HG03354 (cell line): ENCODE measurements at regions not wholly inside any gene's neighbourhood (a gene's known extent, or its start where the extent isn't known, plus 50 kb on each side); places are given as distances from the start of the nearest gene placed in this dataset.
A peak's percentile ranks its signal among the peaks of the same experiment; 100 is the strongest.

Source experiments
- ATAC-seq: cut with Tn5 transposase; IDR thresholded peaks from one replicate; pipeline ENCODE4 v1.9.1; 2021; ENCODE audit warnings: mild to moderate bottlenecking; ENCODE audit not compliant: unreplicated experiment, poor library complexity, severe bottlenecking

DNA sequence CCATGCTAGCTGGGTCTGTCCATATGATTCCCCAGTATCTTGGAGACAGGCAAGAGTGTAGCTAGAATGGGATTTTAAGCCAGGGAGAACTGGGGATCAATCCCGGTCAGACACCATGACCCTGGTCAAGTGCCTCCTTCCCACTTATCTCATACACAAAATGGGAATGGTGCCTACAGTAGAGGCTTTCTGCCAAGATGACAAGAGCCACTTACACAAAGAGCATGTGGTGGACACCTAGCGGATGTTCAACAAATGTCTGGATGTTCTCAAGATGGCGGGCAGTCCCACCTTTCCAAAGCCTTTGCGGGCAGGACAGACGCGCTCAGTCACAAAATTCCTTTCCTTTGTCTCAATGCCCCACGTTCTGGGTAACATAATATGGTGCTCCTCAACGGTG lies 57.3 kb downstream of the MAF start:
- ATAC-seq, result no peak

DNA sequence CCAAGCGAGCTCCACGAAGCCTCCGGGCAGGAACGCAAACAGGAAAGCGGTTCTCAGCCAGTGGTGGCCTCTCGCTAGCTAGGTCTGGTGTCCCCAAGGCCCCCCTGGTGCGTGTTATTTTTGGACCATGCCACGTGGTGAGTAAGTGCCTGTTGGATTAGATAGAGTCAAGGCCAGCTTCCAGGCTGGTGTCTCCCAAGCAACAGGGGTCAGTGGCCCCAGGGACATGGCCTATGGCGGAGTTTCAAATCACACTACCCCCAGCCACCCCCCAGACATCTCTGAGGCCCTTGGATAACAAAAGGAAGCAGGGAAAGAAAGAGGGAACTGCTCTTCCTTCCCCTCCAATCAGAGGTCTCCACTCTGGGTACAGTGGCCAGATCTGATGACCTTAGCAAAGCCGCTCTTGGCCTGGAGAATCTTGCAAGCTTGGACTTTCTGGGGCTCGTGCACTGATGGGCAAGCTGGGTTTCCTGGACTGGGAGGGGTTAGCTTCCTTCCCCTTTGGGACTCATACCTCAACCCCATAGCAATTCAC lies 58.2 kb downstream of the MAF start:
- no peak for ATAC-seq

DNA sequence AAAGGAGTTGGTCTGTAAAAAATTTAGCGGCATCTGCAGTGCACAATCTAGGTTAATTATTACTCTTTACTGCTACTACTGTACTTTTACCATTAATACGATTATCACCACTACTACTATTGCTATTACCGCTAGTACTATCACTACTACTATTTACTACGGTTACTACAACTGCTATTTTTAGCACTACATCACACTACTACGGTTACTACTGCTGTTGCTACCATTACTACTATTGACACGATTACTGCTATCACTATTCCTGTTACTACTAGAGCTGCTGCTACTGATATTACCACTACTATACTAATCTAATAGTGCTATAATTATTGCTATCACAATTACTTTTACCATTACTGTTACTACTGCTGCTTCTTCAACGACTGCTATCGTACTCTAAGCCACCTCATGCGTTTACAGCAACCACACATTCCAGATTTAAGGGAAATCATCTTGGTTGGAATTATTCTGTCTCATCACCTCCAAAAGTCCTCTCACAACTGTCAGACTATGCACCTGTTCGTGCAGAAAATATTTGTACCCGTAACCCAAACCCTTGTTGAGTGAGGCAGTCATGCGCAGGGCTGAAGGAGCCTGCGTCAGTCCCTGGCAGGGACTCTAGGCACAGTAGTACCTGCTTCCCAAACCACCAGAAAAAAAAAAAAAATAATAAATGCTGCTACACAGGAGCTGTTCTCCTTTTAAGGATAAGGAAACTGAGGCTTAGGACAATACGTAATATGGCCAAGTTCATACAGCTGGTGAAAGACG lies 59.5 kb downstream of the MAF start:
- ATAC-seq, result no peak

DNA sequence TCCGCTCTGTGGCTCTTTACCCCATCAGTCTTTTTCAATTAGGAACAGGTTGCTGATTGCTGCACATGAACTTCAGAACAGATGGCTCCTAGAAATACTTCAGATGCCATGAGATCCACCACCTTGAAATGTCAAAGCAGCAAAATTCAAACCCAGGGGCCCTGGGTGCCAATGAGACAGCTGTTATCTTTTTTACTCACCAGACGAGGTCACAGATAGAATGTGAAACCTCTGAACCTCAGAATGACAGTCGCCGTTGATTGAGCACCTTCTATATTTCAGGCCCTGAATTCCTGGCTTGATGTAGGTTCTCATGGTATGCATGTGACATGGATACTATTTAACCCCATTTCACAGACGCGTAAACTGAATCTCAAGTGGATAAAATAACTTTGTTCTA lies 63.0 kb downstream of the MAF start:
- no peak for ATAC-seq

DNA sequence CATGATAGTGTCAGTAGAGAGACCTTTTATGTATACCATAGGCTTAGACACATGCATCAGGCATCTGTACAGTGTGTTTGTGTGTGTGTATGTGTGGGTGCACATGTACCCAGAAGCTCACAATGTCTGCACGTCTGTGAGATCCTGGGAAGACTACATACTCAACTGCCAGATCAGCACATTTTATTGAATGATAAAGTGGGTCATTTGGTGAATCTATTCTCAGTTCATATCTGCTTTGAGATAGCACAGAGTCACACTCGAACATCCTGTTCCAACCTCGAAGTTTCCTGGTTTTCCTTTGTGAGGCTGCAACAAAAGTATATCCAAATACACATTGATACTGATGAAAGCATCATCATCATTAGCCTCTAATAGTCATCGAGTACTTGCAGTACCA lies 63.6 kb downstream of the MAF start:
- no peak for ATAC-seq

DNA sequence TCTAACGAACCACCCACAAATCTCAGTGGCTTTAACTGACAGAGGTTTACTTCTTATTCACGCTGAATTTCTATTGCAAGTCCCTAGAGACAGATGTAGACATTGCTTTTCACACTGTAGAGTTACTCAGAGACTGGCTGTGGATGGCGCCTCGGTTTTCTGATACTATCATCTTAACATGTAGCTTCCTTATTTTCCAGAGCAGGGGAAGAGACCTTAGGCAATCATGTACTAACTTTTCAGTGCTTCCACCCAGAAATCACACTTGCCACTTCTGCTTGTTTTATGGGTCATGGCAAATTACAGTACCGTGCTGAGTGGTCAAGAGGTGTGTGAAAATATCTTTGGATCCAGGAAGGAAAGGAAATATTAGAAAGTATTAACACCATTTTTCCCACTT lies 65.4 kb downstream of the MAF start:
- ATAC-seq, result no peak

DNA sequence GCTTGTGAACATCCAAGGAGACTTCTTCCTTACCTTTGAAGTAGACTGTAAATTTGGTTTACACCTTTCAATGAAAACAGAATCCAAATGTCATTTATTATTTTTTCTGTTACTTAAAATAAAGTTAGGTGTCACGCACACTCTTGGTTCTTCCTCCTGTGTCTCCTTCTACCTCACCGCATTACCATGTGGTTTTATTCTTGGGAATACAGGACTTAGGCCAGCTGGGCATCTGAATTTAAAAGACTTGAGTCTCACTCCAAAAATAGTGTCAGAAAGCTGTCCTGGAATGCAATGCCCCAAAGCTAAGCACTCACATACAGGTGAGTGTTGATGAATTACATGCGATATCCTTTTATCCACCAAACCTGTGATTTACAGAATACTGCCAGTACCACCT lies 66.4 kb downstream of the MAF start:
- no peak for ATAC-seq

DNA sequence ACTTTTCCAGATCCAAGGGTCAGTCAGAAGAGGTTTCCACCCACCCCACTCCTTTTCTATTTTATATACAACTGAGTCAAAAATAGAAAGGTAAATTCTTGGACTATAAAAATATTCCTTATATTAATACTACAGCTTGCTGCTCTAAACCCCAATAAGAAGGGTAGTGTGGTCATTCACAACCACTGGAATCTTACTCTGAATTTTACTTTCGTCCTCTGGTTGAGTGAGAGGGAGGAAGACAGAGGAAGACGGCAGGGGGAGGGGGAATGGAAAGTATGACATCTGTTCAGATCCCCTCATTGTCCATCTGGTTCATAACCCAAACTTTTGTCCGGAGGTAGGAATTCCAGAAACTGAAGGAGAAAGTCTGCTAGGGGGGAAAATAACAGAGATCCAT lies 67.2 kb downstream of the MAF start:
- no peak for ATAC-seq

DNA sequence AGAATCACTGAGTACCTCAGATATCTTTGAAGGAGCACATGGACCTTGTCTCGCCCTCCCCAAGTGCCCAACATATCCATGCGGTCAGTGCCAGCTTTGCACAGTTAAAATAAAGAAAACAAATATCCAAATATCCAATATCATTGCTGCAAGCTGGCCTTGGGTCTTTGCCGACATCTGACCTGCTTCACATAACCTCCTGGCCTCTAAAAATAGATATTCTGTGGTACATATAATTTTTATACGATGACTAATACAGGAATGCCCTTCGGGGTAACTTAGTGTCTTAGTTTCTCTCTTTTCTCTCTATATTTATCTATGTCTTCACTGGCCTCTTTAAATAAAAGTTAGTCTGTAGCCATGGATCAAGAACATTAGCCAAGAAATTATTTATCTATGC lies 67.8 kb downstream of the MAF start:
- no peak for ATAC-seq

DNA sequence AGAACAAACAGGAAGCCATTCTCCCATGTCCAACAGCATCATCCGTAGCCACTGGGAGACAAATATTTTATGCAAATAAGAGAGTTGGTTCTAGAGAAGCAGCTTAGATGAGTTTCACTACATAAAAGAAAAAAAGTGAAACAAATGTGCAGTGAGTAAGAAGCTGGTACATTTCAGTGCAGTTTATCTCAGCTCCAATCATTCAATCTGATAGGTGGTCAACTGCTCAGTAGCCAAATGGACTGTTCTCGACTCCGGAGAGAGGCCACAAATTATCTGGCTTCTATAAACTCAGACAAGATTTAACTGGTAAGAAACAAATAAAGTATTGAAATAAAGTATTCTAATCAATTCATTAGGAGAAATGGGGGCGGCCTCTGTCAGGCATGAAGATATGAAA lies 68.3 kb downstream of the MAF start:
- no peak for ATAC-seq

DNA sequence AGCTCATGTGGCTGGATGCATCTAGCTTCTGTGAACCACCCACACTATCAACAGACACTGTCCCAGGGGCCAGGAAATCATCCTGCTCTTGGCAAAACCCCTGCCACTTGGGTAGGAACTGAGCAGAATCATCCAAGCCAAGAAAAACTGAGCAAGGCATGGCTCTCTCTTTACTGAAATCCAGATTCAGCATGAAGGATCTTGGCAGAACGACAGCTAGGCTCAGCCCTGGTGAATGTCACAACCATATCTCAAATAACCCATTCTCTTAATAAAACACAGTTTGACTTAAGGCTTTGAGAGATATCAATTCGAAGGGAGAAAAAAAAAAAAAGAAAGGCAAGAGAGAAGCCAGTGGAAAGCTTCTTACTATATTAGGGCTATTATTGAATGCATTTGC lies 72.2 kb downstream of the MAF start:
- no peak for ATAC-seq

DNA sequence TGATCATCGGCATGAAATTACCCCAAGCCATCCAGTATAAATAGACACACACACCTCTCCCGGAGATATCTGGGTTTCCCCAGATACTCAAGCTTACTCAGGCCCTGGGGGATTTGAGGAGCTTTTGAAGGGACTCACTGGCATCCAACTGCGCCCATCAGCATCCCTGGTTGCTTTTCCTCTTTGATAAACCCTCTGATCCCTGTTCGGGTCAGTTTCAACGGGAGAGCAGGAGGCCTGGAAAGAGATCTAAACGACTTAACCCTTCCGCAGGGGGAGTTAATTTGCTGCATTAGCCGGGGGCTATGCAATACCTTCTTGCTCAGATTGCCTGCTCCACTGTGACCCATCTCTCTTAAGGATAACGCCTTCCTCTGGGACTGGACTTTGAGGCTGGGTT lies 76.6 kb downstream of the MAF start:
- no peak for ATAC-seq

DNA sequence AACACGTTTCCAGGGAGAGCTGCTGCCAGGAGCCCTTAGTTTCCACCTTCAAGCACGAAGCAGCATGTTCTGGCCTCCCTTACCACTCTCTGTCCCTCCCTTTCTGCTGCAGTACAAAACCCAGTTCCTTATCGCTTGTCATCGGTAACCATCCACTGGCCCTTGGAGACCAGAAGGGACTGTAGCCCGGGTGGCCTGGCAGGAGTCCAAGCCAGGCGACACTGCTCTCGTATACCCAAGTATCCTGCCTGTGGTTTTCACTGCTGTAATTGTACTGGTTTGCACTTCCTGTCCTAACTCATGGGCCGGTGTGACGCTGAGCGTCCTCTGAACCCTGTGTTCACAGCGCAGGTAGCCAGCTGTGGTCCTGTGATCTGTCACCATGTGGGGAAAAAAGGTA lies 81.1 kb downstream of the MAF start:
- ATAC-seq, result peak; percentile 65

DNA sequence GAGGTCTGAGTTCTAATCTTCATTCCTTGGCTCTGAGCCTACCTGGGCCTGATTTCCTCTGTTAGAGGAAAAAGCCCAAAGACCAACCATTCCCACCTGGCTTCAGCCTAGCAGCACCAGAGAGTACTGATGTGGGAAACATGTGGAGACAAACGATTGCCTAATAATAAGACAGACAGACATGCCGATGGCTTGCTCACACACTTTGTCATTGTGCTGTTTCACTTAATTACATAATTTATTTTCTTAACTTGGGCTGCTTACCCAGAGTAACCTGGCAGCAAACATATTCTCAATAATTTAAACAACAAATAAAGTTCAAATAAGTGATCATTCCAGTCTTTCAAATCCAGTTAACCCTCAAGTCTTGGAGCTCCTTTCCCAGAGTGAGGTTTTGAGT lies 83.4 kb downstream of the MAF start:
- ATAC-seq, result no peak

DNA sequence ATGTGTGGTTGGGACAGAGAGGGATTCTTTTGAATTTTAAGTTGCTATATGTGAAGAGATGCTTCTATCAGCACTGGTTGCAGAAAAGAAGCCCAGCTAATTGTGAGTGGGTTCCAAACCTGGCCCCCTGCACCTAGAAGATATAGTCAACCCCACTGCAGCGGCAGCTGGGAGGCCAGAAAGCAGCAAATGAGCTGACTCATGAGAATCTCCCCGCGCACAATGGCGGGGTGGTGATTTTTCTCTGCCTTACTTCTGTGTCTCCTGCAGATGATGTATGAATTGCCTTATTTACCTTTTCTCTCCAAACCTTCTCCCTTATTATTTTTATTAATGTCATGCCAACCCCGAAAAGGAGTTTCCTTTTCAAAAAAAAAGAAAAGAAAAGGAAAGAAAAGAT lies 89.7 kb downstream of the MAF start:
- no peak for ATAC-seq

DNA sequence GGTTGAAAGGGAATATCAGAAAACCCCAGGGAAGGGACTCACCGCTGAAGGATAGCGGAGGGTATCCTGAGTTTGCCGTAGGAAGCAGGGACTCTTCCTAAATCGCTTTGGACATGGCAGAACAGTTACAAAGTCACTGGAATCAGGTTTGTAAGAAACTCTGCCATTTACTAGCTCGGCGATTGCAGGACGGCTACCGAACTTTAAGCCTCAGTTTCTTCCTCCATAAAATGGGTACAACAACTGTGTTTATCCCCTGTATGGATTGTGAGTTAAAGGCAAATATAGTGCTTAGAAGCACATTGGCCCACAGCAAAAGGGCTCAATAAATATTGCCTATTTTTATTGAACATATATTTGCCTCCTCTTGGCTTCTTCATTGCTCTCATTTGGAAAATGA lies 90.6 kb downstream of the MAF start:
- ATAC-seq, result no peak

DNA sequence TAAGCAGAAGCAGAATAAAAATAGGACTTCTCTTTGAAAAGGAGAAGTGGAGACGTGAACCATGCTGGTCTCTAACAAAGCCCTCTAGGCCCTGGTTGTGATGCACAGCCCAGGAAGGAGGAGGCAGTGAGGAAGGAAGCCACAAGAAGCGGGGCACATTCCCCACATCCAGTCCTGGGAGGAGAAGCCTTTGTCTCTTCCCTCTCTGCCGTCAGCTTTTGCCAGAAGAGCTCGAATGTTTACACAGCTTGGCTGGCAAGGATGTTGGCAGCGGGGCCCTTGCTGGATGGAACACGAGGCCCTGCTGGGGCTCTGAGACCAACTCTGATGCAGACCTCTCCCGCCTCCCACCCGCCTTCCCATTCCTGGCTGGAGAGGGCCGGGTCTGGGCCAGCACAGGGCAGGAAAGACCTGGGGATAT lies 91.3 kb downstream of the MAF start:
- no peak for ATAC-seq

DNA sequence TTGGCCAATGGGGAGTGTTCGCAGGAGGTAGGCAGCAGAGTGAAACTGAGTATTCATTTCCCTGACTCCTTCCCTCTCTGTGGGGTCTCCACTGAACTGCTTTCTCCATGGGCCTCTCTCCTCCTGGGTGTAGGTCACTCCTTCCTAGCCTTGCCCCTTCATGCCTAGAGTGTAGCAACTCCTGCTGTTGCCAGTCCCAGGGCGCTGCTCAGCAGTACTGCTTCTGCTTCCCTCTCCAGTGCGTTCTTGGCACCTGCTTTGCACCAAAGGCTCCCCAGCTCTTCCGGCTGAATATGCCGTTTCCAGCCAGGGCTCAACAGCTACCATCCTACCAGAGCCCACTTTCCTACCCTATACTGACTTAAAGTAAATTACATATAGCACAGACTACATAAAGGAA lies 92.2 kb downstream of the MAF start:
- no peak for ATAC-seq

DNA sequence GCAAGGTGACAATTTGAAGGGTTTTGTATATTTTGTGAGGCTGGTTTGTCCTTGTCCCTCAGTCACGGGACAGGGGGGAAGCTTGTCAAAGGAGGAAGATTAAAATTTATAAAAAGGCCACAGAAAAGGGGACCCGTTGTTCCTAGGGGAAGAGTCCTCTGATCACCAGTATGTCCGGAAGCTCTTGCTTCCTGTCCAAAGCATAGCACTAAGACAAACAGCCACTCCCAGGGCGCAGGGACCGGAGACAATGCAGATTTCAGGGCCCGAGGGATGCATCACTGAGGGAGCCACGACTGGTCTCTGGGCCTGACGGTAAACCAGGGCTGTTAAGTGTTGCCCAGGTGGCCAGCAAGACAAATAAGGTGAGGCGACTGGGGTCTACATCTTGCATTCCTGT lies 95.2 kb downstream of the MAF start:
- no peak for ATAC-seq

DNA sequence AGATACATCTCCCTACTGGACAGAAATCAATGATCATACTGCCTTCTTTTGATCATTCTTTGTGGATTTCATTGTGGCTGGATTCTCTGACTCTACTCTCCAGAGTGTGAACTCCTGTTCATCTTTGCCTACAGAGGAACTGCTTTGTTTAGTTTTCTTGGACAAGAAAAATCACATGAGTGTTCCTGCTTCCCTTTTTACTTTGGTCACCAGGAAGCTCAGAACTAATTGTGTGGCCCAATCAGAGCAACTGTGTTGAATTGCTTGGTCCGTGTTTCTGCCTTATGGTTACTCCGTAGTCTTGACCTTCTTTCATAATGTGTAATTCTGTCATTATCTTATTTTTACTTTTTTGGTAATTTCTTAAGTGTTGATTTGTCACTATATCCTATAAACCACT lies 97.0 kb downstream of the MAF start:
- ATAC-seq, result no peak

DNA sequence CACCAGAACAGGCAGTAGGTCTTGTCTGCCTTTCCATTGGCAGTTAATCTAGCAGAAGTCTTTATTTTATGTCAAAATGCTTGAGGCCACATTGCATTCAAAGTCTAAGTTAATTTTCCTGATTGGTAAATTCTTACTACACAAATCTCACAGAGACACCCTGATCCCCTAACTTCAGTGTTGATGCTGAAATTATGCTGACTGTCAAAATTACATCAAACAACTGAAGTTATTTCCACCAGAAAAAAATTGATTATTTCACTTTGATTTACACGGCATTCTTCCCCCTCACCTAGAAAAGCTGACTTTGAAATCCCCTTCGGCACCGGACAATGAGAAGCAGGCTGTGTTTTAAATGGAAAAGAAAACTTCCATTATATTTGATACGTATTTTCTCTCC lies 99.1 kb downstream of the MAF start:
- no peak for ATAC-seq

DNA sequence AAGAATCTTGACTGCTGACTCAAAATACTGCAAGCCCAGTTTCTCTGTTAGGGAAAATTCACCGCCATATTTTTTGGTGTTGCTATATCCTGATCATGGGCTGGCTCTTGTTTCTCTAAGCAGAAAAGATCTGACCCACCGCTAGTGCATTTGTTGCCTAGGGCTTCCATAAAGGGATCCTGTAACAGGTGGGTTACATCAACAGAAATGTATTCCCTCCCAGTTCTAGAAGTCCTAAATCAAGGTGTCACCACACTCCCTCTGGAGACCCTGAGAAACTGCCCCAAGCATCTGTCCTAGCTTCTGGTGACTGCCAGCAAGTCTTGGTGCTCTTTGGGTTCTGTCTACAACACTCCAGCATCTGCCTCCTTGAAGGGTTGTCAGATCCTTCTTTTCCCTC lies 99.7 kb downstream of the MAF start:
- no peak for ATAC-seq
